HG02973 (cell line): ENCODE measurements at regions not wholly inside any gene's neighbourhood (a gene's known extent, or its start where the extent isn't known, plus 50 kb on each side); places are given as distances from the start of the nearest gene placed in this dataset.

ENCODE experiments used
- ATAC-seq: cut with Tn5 transposase; IDR thresholded peaks from one replicate; pipeline ENCODE4 v1.9.1; 2021; ENCODE audit warnings: moderate library complexity; ENCODE audit not compliant: unreplicated experiment

DNA sequence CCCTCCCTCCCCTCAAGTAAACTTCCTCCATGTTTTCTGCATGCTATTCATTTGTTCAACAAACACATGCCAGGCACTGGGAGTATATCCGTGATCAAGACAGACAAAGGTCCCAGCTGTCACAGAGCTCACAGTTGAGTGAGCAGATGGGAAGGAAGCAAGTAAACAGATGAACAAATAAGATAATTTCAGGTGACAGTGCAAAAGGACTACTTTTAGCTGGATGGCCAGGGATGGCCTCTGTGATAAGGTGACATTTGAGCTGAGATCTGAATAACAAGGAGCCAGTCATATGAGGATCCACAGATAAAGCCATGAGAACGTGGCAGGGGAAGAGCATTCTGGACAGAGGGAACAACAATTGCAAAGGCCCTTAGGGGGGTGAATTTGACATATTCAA lies 121.7 kb upstream of the RAD23B start:
- ATAC-seq: no peak

DNA sequence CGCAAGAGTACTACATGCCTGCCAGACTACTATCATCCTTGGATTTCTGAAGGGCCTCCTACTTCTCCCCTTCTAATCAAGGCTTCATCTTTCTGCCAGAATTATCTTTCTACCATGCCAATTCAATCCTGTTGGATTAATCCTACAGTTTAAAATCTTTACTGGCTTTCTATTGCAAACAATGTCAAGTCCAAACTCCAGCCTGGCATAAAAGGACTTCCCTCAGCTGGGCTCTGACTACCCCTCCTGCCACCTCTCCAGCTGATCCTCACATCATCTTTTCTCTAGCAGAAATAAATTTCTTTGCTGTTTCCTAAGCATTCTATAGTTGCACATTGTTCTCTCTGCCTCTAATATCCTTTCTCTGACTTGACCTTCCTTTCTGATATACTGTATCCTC lies 119.7 kb upstream of the RAD23B start:
- no peak for ATAC-seq

DNA sequence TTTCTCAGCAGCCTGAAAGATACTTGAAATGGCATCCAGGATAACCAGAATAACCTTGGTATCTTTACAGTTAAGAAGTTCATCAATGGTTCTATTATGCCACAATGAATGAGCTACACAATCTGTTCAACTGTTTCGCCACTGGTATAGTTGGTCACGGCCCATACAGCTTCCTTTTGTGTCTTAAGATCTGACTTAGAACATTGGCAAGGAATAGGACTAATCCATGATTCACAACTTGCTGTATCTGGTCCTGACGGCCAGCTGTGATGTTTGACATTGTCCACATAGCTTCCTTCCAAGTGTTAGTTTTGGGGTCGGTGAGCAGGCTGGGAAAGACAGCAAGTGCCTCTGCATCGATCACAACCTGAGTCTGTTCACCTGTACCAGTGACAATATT lies 113.3 kb upstream of the RAD23B start:
- no peak for ATAC-seq

DNA sequence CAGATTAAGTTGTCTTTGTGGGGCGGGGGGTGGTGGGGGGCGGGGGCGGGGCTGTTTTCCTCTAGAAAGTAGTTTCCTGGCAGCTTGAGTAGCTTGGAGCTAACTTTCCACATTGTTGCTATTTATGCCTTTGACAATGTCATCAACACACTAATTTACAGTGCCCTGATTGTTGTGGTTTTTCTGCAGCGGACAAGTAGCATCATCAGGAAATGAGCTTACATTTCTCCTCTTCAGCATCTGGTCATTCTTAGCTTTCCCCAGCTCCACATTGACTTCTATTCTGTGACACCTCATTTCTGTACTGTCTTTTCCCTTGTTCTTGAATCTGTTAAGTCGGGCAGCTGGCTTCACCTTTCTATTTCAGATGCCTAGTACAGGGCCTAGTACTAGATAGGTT lies 112.3 kb upstream of the RAD23B start:
- ATAC-seq: no peak

DNA sequence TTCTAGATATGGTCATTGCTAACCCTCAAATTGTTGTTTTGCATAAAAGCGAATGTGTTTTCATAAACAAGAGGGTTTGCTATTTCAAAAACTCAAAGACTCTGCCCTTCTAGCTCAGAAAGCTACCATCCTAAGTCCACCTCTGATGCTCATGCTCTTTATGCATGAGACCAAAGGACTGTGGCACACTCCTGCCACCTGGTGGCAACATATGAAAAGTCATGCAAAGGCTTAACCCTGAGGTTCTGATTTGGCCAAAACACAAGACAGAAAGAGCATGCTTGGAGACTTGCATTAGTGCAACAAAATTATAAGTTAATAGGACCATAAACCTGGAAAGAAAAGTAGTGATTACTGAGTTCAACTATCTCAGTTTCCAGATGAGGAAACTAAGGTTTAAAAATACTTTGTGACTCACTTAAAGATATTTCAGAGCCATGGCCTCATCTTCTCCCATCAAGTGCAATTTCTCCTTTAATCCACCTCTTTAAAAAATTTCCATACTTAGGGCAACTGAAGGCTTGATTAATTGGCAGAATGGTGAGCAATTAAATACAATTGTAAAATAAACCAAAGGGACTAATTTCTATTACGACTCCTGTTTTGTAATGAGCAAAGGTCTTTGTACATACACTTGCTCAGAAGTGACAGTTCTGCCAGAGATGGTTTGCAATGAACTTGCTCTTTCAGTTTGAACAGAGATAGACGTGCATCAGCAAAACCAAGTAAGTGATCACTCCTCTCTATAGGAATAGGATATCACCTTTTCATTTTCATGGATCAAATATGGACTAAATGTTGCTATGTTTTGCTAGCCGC lies 110.7 kb upstream of the RAD23B start:
- peak; percentile 60 for ATAC-seq

DNA sequence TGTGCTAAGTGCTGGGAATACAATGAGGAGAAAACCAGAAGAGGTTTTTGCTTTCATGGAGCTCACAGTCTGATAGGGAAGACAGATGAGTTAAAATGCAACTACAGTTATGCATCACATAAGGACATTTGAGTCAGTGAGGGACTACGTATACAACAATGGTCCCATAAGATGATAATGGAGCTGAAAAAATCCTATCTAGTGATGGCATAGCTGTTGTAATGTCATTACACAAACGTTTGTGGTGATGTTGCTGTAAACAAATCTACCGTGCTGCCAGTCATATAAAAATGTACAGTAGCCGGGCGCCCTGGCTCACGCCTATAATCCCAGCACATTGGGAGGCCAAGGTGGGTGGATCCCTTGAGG lies 110.1 kb upstream of the RAD23B start:
- ATAC-seq: peak; percentile 70

DNA sequence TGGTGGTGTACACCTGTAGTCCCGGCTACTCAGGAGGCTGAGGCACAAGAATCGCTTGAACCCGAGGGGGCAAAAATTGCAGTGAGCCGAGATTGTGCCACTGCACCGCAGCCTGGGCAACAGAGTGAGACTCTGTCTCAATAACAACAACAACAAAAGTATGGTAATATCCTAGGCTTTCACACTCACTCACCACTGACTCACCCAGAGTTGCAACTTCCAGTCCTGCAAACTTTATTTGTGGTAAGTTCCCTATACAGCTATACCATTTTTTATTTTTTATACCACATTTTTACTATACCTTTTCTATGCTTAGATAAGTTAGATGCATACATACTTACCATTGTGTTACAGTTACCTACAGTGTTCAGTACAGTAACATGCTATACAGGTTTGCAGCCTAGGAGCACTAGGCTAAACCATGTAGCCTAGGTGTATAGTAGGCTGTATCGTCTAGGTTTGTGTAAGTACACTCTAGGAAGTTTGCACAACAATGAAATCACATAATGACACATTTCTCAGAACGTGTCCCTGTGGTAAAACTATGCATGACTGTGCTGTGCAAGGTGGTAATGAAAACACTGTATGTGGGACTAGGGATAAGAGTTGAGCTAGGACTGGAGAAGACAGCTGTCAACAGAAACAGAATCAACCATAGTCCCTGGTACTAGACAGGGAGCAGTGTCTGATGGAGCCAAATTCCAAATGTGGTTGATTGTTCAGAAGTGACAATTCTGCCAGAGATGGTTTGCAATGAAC lies 109.5 kb upstream of the RAD23B start:
- no peak for ATAC-seq

DNA sequence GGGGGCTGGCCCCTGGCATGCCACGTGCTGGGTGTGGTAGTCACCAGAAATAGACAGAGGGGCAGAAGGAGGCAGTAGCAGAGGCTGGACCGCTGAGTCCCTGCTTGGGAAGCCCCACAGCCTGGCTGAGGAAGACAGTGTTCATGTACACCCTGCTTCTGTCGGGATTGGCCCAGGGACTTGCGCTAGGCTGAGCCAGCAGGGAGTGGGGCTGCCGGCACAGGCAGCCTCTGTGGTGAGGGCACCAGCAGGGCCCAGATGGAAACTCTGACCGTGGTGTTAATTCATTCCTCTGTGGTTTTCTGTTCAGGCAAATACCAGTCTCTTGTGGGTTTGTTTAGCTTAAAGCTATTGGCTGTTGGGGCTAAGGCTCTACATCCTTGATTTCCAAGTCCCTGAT lies 108.6 kb upstream of the RAD23B start:
- ATAC-seq: no peak

DNA sequence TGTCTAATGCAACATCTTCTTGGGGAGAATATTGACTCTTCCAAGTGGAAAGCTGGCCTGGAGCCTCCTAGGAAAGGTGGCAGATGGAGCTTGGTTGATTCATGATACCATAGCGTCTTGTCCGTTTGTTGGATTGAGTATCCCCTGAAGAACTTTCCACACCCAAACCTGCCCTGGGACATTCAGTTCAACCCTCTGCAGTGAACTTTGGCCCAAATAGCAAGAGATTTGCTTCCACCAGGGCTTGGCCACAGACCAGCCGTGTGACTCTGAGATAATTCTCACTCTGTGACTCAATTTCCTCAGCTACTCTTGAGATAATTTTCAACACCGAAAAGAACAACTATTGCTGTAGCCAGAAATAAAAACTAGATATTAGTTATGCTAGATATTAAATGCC lies 108.0 kb upstream of the RAD23B start:
- ATAC-seq: no peak

DNA sequence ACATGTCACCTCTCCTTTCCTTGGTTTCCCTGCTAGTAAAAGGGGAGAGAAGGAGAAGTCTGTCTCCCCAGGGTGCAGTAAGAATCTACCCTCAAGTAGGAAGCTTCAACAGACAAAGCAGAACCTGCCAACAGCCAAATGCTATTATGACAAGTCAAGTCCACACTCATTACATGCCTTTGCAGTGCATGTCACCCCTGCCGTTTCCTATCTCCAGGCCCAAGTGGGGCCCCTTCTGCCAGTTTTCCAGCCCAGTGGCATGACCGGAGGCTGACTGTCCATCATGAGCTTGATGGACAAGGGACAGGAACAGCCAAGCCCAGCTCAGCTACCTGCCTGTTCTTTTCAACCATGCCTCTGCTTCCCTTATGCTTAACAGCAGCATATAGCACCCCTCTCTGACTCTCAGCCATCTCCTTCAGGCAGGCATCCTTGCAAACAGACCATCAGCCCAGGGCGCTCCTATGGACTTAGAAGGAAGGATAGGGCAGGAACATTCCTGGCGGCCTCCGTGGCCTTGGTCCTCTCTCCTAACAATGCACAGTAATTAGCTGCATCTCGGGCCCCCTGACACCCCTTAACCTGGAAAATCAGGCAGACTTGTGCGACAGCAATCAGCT lies 107.2 kb upstream of the RAD23B start:
- ATAC-seq: no peak

DNA sequence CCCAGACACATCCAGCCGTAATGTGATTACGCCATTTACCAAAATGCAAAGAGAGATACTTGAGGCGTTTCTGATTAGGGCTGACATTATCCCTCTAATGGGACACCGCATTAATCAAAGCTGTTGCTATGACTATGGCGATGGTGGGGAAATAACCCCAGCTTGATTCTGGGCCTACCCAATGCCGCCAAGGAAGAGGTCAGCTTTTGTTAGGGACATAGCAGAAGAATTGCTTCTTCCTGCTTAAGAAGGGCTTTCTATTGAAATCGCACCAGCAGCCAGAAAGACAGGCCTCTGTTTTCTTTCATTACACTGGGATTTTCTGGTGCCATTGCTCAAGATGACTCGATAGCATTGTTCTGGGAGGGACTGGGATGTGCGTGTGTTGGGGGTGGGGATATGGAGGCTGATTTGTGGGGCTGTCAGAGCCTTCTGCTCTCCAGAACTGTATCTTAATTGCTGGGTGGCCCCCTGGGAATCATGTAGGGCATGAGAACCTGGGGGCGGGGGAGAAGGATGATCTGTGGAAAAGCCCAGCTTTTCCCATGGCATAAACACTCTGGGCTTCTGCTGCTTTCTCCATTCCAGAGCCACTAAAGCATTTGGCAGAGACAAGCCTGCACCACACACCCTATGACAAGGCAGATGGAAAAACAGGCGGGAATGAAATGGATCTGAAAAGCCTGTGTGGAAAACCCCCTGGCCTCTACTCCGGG lies 106.5 kb upstream of the RAD23B start:
- ATAC-seq: no peak

DNA sequence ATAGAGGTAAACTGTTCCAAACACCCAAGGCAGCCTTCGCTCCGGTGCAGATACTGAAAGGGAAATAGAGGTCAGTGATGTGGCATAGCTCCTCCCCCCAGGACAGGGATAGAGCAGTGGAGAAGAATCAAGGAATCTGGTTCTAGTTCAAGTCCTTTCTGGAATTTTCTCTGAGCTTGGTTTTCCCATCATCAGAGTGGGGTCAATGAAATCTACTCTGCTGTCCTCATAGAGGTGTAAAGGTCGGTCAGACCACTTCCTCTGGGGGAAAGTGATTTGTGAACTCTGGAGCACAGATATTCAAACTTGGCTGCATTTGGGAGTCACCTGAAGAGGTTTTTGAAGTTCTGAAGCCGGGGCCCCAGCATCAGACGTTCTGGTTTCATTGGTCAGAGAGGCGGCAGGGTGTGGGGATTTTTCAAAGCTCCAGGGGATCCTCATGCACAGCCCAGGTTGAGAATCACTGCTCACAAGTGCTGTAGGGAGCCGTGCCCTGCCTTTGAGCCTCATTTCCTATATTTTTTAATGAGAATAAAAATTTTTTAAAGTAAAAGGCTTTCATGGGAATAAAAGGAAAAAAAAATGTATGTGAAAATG lies 105.7 kb upstream of the RAD23B start:
- no peak for ATAC-seq

DNA sequence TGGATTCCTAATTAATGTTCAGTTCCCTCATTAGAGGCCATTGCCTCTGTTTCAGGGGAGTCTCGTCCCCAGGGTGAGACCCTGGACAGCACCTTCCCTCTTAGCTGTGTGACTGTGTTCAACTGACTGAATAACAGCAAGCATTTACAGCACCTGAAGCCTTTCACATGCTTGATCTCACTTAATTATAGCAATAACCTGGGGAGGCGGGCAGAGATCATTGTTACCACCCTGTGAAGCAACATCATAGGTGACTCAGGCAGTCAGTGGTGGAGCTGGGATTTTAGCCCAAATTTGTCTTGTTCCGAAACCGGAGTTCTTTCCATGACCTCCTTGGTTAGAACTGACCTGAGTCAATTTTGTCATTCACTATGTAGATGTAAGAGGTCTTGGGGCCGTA lies 105.2 kb upstream of the RAD23B start:
- no peak for ATAC-seq

DNA sequence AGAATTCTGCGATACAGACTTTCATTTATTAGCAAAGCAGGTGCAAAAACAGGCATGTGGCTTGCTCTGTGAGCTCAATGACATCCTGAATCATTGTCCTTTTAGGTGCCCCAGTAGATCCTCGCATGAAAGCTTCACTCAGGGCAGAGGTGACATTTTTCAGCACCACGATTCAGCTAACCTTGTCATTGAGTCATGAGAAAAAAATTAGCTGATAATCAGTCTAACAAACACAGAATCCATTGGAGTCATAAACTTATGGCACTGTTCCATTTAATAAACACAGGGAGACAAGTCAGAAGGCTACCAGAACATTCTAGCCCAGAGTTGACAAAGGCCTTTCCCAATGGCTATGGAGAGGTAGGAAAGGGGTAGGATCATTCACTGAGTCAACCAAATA lies 104.8 kb upstream of the RAD23B start:
- no peak for ATAC-seq

DNA sequence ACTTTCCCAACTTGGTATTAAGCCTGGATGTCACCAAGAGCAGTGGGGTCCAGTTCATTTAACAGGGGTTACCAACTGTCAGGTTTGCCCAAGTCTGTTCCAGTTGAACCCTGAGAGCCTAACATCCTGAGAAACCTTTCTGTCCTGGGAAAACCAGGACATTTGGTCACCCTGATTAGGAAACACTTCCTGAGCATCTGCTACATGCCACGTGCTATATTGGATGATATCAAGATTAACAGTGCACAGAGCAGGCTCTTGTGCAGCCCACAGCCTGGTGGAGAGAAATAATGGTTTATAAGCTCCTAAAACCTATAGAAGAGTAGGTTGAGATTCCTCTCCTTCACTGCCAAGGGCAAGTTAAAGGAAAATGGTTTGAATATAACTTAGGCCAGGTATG lies 102.9 kb upstream of the RAD23B start:
- ATAC-seq: no peak

DNA sequence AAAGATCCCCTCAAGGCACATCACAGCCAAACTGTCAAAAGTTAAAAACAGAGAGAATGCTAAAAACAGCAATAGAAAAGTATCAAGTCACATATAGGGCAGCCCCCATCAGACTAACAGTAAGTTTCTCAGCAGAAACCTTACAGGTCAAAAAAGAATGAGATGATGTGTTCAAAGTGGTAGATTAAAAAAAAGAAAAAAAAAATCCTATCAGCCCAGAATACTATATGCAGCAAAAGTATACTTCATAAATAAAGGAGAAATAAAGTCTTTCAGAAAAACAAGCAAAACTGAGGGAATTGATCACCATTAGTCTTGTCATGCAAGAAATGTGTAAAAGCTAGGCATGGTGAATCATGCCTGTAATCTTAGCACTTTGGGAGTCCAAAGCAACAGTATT lies 99.9 kb upstream of the RAD23B start:
- ATAC-seq: no peak

DNA sequence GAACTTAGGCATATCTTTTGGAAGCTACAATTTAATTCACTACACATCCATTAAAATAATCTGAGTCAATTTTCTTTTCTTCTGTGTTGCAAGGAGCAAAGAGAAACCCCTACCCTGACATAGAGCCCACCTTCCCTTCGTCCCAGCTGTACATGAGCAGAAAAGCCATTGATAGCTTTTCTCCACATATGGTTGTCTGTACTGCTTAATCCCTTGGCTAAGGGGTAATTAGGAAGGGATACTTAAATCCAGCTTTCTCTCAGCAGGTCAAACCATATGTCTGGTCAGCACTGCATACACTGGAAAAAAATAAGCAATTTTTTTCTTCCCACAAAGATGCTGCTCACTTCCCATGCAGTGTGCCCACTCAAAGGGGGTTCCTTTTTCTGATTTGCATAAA lies 94.7 kb upstream of the RAD23B start:
- ATAC-seq: no peak

DNA sequence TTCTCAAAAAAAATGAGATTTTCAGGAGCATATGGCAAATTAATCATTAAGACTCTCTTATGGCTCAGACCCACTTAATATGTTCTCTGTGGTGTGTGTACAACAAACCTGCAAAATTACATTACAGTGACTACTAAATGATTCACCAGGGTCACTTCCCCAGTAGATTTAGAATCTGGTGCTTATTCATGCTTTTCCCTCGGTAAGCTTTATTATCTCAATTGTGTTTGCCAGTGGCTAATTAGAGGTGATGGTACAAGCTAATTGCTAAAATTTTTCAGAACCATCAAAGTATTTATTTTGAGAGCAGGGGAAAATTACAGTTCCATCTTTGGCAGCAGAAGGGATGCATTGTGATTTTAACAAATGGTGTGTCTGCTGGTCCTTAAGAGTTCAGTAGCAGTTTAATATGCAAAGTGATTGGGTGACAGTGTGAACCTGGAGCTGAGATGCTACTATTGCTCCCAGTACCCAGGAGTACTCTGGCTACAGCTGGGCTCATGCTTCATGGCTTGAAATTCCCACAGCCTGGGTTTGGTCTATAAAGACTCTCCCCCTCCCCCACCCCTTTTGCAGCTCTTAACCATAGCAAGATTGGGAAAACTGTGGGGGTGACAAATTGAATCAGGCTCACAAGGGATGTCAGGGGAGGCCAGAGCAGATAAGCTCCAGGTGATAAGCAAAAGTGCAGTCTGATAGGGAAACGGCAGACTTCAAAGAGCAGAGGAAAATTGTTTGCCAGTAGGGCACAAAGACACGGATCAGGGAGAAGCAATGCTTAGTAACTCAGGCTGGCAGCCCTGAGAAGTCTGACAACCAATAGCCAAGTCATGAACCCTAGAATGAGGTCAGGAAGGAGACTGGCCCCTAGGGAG lies 92.8 kb upstream of the RAD23B start:
- no peak for ATAC-seq

DNA sequence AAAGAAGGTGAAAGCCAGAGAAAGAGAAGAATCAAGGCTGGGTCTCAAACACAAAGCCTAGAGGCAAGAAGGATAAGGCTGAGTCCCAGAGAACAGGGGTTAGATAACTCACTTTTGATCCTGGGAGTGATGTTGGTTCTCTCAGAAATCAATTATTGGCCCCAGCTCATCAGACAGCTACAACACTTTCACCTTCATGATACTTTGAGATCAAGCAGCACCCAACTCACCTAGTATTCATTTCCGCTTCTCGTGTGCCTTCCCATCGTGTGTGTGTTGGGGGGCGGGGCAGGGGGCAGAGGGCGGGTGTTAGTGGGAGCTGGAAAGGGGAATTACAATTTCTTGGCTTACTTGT lies 92.2 kb upstream of the RAD23B start:
- ATAC-seq: no peak

DNA sequence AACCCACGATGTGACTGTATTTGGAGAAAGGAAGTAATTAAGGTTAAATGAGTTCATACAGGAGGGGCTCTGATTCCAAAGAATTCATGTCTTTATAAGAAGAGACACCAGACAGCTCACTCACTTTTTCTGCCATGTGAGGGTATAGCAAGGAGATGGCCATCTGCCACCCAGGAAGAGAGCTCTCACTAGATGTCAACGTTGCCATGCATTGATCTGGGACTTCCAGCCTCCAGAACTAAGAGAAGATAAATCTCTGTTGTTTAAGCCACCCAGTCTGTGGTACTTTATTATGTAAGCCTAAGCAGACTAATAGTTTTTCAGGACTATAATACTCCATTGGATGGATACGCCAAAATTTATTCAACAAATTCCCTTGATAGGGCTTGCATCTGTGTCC lies 89.8 kb upstream of the RAD23B start:
- no peak for ATAC-seq
